HepG2 (cell line): ENCODE measurements at regions not wholly inside any gene's neighbourhood (a gene's known extent, or its start where the extent isn't known, plus 50 kb on each side); places are given as distances from the start of the nearest gene placed in this dataset.

Experiments used
- ARNT ChIP-seq: fragments of 450-650 bp; IDR thresholded peaks from 2 replicates; pipeline ENCODE4 v1.6.1; 2017
- FOXA3 ChIP-seq: IDR thresholded peaks from 2 replicates; pipeline ENCODE4 v1.6.1; 2016; ENCODE audit warnings: missing genetic modification reagents, missing compliant biosample characterization
- GFI1 ChIP-seq: sonication (generic); formaldehyde crosslinking; IDR thresholded peaks from 2 replicates; pipeline ENCODE4 v1.5.0; 2020; ENCODE audit warnings: missing genetic modification reagents, mild to moderate bottlenecking, borderline replicate concordance
- HES4 ChIP-seq: sonication (generic); formaldehyde crosslinking; IDR thresholded peaks from 2 replicates; pipeline ENCODE4 v1.9.0; 2021; ENCODE audit warnings: mild to moderate bottlenecking, missing genetic modification reagents, borderline replicate concordance
- HIVEP1 ChIP-seq: sonication (generic); formaldehyde crosslinking; IDR thresholded peaks from 2 replicates; pipeline ENCODE4 v1.4.0; 2020; ENCODE audit warnings: mild to moderate bottlenecking, missing genetic modification reagents
- KDM5B ChIP-seq: sonication (generic); formaldehyde crosslinking; IDR thresholded peaks from 2 replicates; pipeline ENCODE4 v1.4.0; 2020; ENCODE audit warnings: missing genetic modification reagents, mild to moderate bottlenecking, borderline replicate concordance
- MATR3 ChIP-seq: sonication (generic); formaldehyde crosslinking; IDR thresholded peaks from 2 replicates; pipeline ENCODE4 v1.4.0; 2020; ENCODE audit warnings: missing genetic modification reagents
- MTA1 ChIP-seq: sonication (generic); formaldehyde crosslinking; IDR thresholded peaks from 2 replicates; pipeline ENCODE4 v1.4.0; 2020; ENCODE audit warnings: missing genetic modification reagents, mild to moderate bottlenecking, borderline replicate concordance
- MYC ChIP-seq: sonication (generic); formaldehyde crosslinking; IDR thresholded peaks from 2 replicates; pipeline ENCODE4 v1.9.0; 2021; ENCODE audit warnings: missing genetic modification reagents, borderline replicate concordance
- NR0B2 ChIP-seq: sonication (generic); formaldehyde crosslinking; IDR thresholded peaks from 2 replicates; pipeline ENCODE4 v1.4.0; 2020; ENCODE audit warnings: mild to moderate bottlenecking, missing genetic modification reagents
- SMAD1 ChIP-seq: sonication (generic); formaldehyde crosslinking; IDR thresholded peaks from 2 replicates; pipeline ENCODE4 v1.4.0; 2020; ENCODE audit warnings: missing genetic modification reagents, low read depth, mild to moderate bottlenecking, borderline replicate concordance
- STAG1 ChIP-seq: sonication (generic); formaldehyde crosslinking; IDR thresholded peaks from 2 replicates; pipeline ENCODE4 v1.4.0; 2020; ENCODE audit warnings: missing genetic modification reagents
- XRCC5 ChIP-seq: fragments of 200-400 bp; formaldehyde crosslinking; optimal IDR thresholded peaks from 2 replicates; pipeline ENCODE3; 2017; ENCODE audit warnings: mild to moderate bottlenecking, low read length
- ZNF136 ChIP-seq: sonication (generic); formaldehyde crosslinking; IDR thresholded peaks from 2 replicates; pipeline ENCODE4 v1.8.1; 2022; ENCODE audit warnings: low read depth, mild to moderate bottlenecking, moderate library complexity, missing genetic modification reagents
- ZNF224 ChIP-seq: sonication (generic); formaldehyde crosslinking; IDR thresholded peaks from 2 replicates; pipeline ENCODE4 v1.5.0; 2020; ENCODE audit warnings: mild to moderate bottlenecking, missing genetic modification reagents
- ZNF235 ChIP-seq: sonication (generic); formaldehyde crosslinking; IDR thresholded peaks from 2 replicates; pipeline ENCODE4 v1.8.1; 2023; ENCODE audit warnings: mild to moderate bottlenecking, missing genetic modification reagents, borderline replicate concordance
- ZNF326 ChIP-seq: sonication (generic); formaldehyde crosslinking; IDR thresholded peaks from 2 replicates; pipeline ENCODE4 v1.4.0; 2020; ENCODE audit warnings: missing genetic modification reagents, borderline replicate concordance
- ZXDC ChIP-seq: sonication (generic); formaldehyde crosslinking; IDR thresholded peaks from 2 replicates; pipeline ENCODE4 v1.5.0; 2020; ENCODE audit warnings: mild to moderate bottlenecking, missing genetic modification reagents
- TF ChIP-seq, protein P1 (sequence below): sonication (generic); formaldehyde crosslinking; IDR thresholded peaks from 2 replicates; pipeline ENCODE4 v1.4.0; 2020; ENCODE audit warnings: low read depth, missing genetic modification reagents
- TF ChIP-seq, protein P2 (sequence below): sonication (generic); formaldehyde crosslinking; IDR thresholded peaks from 2 replicates; pipeline ENCODE4 v1.4.0; 2020; ENCODE audit warnings: missing genetic modification reagents

DNA sequence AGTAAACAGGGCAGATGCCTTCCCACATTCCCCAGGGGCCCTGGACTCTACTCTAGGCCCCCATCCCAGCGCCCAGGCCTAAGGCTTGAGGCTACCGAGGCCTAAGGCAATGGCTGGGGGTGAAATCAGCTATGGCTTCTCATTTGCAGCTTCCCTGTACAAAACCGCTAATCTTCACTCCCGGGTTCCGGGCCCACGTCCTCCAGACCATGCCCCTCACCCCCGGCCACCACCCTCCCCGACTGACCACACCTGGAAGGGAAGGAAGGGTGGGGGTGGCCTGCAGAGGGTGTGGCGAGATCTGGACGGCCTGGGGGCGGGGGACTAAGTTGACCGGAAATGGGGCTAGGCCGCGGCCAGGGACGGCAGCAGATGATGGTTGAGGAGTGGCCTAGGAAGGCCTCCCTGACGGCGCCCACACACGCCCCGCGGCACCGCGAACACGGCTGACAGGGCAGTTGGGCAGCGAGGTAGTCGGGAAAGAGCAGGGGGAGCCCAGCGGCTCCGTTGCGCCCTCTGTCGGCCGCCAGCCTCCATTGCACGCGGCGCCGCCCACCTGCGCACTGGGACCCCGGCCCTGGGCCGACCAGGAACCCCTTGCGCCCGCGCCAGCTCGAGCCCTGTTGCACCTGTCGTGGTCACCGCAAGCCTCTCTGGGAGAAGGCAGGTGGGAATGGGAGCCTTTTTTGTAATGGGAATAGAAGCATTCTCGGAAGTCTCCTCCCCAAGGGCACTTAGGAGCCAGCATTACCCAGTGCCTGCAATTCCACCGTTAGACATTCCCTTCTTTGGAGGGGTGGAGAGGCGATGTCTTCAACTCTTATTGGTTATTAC lies 95.9 kb upstream of the CALM2 start (continued):
- no peak; the same call in 1 of the 2 replicates for TF ChIP-seq GFI1 (CRISPR knock-in tag)
- peak; percentile 61; the same call in 1 of the 2 replicates for TF ChIP-seq MYC
- peak; percentile 78; the same call in 1 of the 2 replicates for TF ChIP-seq HES4 (CRISPR knock-in tag)
- peak; percentile 85 for TF ChIP-seq NR0B2 (CRISPR knock-in tag)
- no peak for TF ChIP-seq SMAD1 (CRISPR knock-in tag)
- no peak for TF ChIP-seq ZNF224
- peak; percentile 88 for TF ChIP-seq KDM5B
- TF ChIP-seq ZNF326 = no peak
- peak; percentile 93 for TF ChIP-seq STAG1 (CRISPR knock-in tag)
- TF ChIP-seq, protein P1, sequence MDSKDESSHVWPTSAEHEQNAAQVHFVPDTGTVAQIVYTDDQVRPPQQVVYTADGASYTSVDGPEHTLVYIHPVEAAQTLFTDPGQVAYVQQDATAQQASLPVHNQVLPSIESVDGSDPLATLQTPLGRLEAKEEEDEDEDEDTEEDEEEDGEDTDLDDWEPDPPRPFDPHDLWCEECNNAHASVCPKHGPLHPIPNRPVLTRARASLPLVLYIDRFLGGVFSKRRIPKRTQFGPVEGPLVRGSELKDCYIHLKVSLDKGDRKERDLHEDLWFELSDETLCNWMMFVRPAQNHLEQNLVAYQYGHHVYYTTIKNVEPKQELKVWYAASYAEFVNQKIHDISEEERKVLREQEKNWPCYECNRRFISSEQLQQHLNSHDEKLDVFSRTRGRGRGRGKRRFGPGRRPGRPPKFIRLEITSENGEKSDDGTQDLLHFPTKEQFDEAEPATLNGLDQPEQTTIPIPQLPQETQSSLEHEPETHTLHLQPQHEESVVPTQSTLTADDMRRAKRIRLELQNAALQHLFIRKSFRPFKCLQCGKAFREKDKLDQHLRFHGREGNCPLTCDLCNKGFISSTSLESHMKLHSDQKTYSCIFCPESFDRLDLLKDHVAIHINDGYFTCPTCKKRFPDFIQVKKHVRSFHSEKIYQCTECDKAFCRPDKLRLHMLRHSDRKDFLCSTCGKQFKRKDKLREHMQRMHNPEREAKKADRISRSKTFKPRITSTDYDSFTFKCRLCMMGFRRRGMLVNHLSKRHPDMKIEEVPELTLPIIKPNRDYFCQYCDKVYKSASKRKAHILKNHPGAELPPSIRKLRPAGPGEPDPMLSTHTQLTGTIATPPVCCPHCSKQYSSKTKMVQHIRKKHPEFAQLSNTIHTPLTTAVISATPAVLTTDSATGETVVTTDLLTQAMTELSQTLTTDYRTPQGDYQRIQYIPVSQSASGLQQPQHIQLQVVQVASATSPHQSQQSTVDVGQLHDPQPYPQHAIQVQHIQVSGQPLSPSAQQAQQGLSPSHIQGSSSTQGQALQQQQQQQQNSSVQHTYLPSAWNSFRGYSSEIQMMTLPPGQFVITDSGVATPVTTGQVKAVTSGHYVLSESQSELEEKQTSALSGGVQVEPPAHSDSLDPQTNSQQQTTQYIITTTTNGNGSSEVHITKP = no peak
- peak; percentile 46; the same call in 1 of the 2 replicates for TF ChIP-seq ZNF235 (CRISPR knock-in tag)
- TF ChIP-seq, protein P2, sequence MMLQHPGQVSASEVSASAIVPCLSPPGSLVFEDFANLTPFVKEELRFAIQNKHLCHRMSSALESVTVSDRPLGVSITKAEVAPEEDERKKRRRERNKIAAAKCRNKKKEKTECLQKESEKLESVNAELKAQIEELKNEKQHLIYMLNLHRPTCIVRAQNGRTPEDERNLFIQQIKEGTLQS (CRISPR knock-in tag) = peak; percentile 41; the same call in 1 of the 2 replicates
- TF ChIP-seq MTA1 = peak; percentile 80; the same call in 1 of the 2 replicates
- peak; percentile 49; the same call in 1 of the 2 replicates for TF ChIP-seq FOXA3 (CRISPR knock-in tag)
- no peak for TF ChIP-seq ARNT
- TF ChIP-seq MATR3 (CRISPR knock-in tag) = 0 out of 2 replicates have a peak, but pooled peaks have one; percentile 27
- TF ChIP-seq XRCC5 = peak; percentile 30
- TF ChIP-seq HIVEP1 (CRISPR knock-in tag) = peak; percentile 59; the same call in 1 of the 2 replicates
- TF ChIP-seq ZXDC (CRISPR knock-in tag) = 0 out of 2 replicates have a peak, but pooled peaks have one; percentile 50
- peak; percentile 72; the same call in 1 of the 2 replicates for TF ChIP-seq ZNF136 (CRISPR knock-in tag)
